Retinal pigment epithelial cell (primary cell): ENCODE measurements at regions not wholly inside any gene's neighbourhood (a gene's known extent, or its start where the extent isn't known, plus 50 kb on each side); places are given as distances from the start of the nearest gene placed in this dataset.

ENCODE experiments used
- DNase-seq: peaks from one replicate; pipeline ENCODE4 v3.0.0-alpha.2; 2010; ENCODE audit warnings: low read depth
- H3K4me3 ChIP-seq: 2 replicates; pipeline ENCODE4 v1.5.1; 2011; ENCODE audit warnings: mild to moderate bottlenecking, low read length, control low read depth, moderate library complexity
- CTCF ChIP-seq: conservative IDR thresholded peaks from 2 replicates; pipeline ENCODE4 v1.5.1; 2011; ENCODE audit warnings: low read depth, low read length, control low read depth, inconsistent platforms

GRCh38 chr14:83828406-83828805 is 1701.5 kb upstream of the FLRT2 start:
- no peak for DNase-seq
- TF ChIP-seq CTCF: no peak

GRCh38 chr14:83830316-83830715 is 1699.6 kb upstream of the FLRT2 start:
- no peak overlapping the region for H3K4me3 ChIP-seq
- no peak for DNase-seq
- TF ChIP-seq CTCF: no peak

More at GRCh38 chr14:83828406-83828805, 1701.5 kb upstream of the FLRT2 start:
- H3K4me3 ChIP-seq: no peak overlapping the region

GRCh38 chr14:83838226-83838625 is 1691.7 kb upstream of the FLRT2 start:
- TF ChIP-seq CTCF: no peak
- no peak for DNase-seq

GRCh38 chr14:83842547-83842946 is 1687.4 kb upstream of the FLRT2 start:
- no peak for DNase-seq
- H3K4me3 ChIP-seq: no peak overlapping the region
- no peak for TF ChIP-seq CTCF

More at GRCh38 chr14:83838226-83838625, 1691.7 kb upstream of the FLRT2 start:
- H3K4me3 ChIP-seq: no peak overlapping the region

GRCh38 chr14:83847102-83847501 is 1682.8 kb upstream of the FLRT2 start:
- no peak overlapping the region for H3K4me3 ChIP-seq
- peak; percentile 31 for DNase-seq
- TF ChIP-seq CTCF: no peak

GRCh38 chr14:83850092-83850491 is 1679.9 kb upstream of the FLRT2 start:
- H3K4me3 ChIP-seq: no peak overlapping the region
- no peak for DNase-seq
- no peak for TF ChIP-seq CTCF

GRCh38 chr14:83856334-83856733 is 1673.6 kb upstream of the FLRT2 start:
- no peak overlapping the region for H3K4me3 ChIP-seq
- no peak for TF ChIP-seq CTCF
- DNase-seq: no peak
